T-helper 1 cell treated with Interleukin-12 subunit alpha and Interleukin-12 subunit beta and Interleukin-4 antibody, amounts not matched to agents 30 μg/mL and 1 μg/mL, for 36 hours (primary cell): ENCODE measurements at regions not wholly inside any gene's neighbourhood (a gene's known extent, or its start where the extent isn't known, plus 50 kb on each side); places are given as distances from the start of the nearest gene placed in this dataset.

Experiments used
- H3K27ac Mint-ChIP-seq: one replicate; pipeline ENCODE4 v1.8.0; 2021; ENCODE audit warnings: mild to moderate bottlenecking, mixed read lengths
- H3K27me3 Mint-ChIP-seq: one replicate; pipeline ENCODE4 v1.8.0; 2021; ENCODE audit warnings: low read depth, mixed read lengths
- H3K36me3 Mint-ChIP-seq: one replicate; pipeline ENCODE4 v1.8.0; 2021; ENCODE audit warnings: low read depth, mixed read lengths
- H3K4me1 Mint-ChIP-seq: one replicate; pipeline ENCODE4 v1.8.0; 2021; ENCODE audit warnings: low read depth, mixed read lengths
- H3K4me3 Mint-ChIP-seq: one replicate; pipeline ENCODE4 v1.8.0; 2021; ENCODE audit warnings: mild to moderate bottlenecking, moderate library complexity, mixed read lengths
- H3K9me3 Mint-ChIP-seq: one replicate; pipeline ENCODE4 v1.8.0; 2021; ENCODE audit warnings: mixed read lengths

GRCh38 chr22:27526901-27527300, 274.7 kb downstream of the MN1 start:
- no peaks in the 10 kb centered on the region for H3K36me3 Mint-ChIP-seq
- H3K27me3 Mint-ChIP-seq: no peaks in the 10 kb centered on the region
- no peaks in the 10 kb centered on the region for H3K4me1 Mint-ChIP-seq
- H3K27ac Mint-ChIP-seq: no peak overlapping the region
- H3K9me3 Mint-ChIP-seq: no peaks in the 10 kb centered on the region
- H3K4me3 Mint-ChIP-seq: no peak overlapping the region

GRCh38 chr22:27531782-27532530, 269.6 kb downstream of the MN1 start:
- Mint-ChIP-seq H3K9me3 (no peaks in the 10 kb centered on the region), H3K36me3 (no peaks in the 10 kb centered on the region), H3K4me3 (no peak overlapping the region), H3K27me3 (no peaks in the 10 kb centered on the region), H3K27ac (no peak overlapping the region), H3K4me1 (no peaks in the 10 kb centered on the region)

GRCh38 chr22:27533105-27533745, 268.3 kb downstream of the MN1 start:
- H3K4me3 Mint-ChIP-seq: no peak overlapping the region
- no peaks in the 10 kb centered on the region for H3K36me3 Mint-ChIP-seq
- no peaks in the 10 kb centered on the region for H3K9me3 Mint-ChIP-seq
- H3K4me1 Mint-ChIP-seq: no peaks in the 10 kb centered on the region
- no peaks in the 10 kb centered on the region for H3K27me3 Mint-ChIP-seq
- H3K27ac Mint-ChIP-seq: no peak overlapping the region

- no peak overlapping the region for H3K4me3 Mint-ChIP-seq
- H3K36me3 Mint-ChIP-seq: no peaks in the 10 kb centered on the region
- no peaks in the 10 kb centered on the region for H3K27me3 Mint-ChIP-seq
- no peaks in the 10 kb centered on the region for H3K9me3 Mint-ChIP-seq
- H3K27ac Mint-ChIP-seq: no peak overlapping the region
- no peaks in the 10 kb centered on the region for H3K4me1 Mint-ChIP-seq
Measured at GRCh38 chr22:27534720-27535125, 266.8 kb downstream of the MN1 start.

GRCh38 chr22:27535452-27535851, 266.1 kb downstream of the MN1 start:
- H3K36me3 Mint-ChIP-seq: no peaks in the 10 kb centered on the region
- no peaks in the 10 kb centered on the region for H3K27me3 Mint-ChIP-seq
- no peaks in the 10 kb centered on the region for H3K4me1 Mint-ChIP-seq
- no peak overlapping the region for H3K4me3 Mint-ChIP-seq
- H3K27ac Mint-ChIP-seq: no peak overlapping the region
- no peaks in the 10 kb centered on the region for H3K9me3 Mint-ChIP-seq

- no peaks in the 10 kb centered on the region for H3K27me3 Mint-ChIP-seq
- no peak overlapping the region for H3K27ac Mint-ChIP-seq
- no peaks in the 10 kb centered on the region for H3K9me3 Mint-ChIP-seq
- no peaks in the 10 kb centered on the region for H3K36me3 Mint-ChIP-seq
- H3K4me3 Mint-ChIP-seq: no peak overlapping the region
- no peaks in the 10 kb centered on the region for H3K4me1 Mint-ChIP-seq
Measured at GRCh38 chr22:27537501-27537900, 264.1 kb downstream of the MN1 start.

GRCh38 chr22:27538666-27539065, 262.9 kb downstream of the MN1 start:
- Mint-ChIP-seq H3K9me3 (no peaks in the 10 kb centered on the region), H3K4me1 (no peaks in the 10 kb centered on the region), H3K36me3 (no peaks in the 10 kb centered on the region), H3K27ac (no peak overlapping the region), H3K4me3 (no peak overlapping the region), H3K27me3 (no peaks in the 10 kb centered on the region)

- Mint-ChIP-seq H3K9me3 (no peaks in the 10 kb centered on the region), H3K27me3 (no peaks in the 10 kb centered on the region), H3K4me1 (no peaks in the 10 kb centered on the region), H3K36me3 (no peaks in the 10 kb centered on the region), H3K27ac (no peak overlapping the region), H3K4me3 (no peak overlapping the region)
Measured at GRCh38 chr22:27540247-27540646, 261.3 kb downstream of the MN1 start.

- no peak overlapping the region for H3K27ac Mint-ChIP-seq
- no peak overlapping the region for H3K4me3 Mint-ChIP-seq
- H3K27me3 Mint-ChIP-seq: no peaks in the 10 kb centered on the region
- H3K36me3 Mint-ChIP-seq: no peaks in the 10 kb centered on the region
- no peaks in the 10 kb centered on the region for H3K9me3 Mint-ChIP-seq
- H3K4me1 Mint-ChIP-seq: no peaks in the 10 kb centered on the region
Measured at GRCh38 chr22:27540656-27541396, 260.7 kb downstream of the MN1 start.

- no peaks in the 10 kb centered on the region for H3K9me3 Mint-ChIP-seq
- H3K4me3 Mint-ChIP-seq: no peak overlapping the region
- no peaks in the 10 kb centered on the region for H3K4me1 Mint-ChIP-seq
- no peaks in the 10 kb centered on the region for H3K36me3 Mint-ChIP-seq
- no peak overlapping the region for H3K27ac Mint-ChIP-seq
- H3K27me3 Mint-ChIP-seq: no peaks in the 10 kb centered on the region
Measured at GRCh38 chr22:27541836-27542235, 259.7 kb downstream of the MN1 start.

- no peaks in the 10 kb centered on the region for H3K36me3 Mint-ChIP-seq
- no peaks in the 10 kb centered on the region for H3K4me1 Mint-ChIP-seq
- no peak overlapping the region for H3K27ac Mint-ChIP-seq
- no peak overlapping the region for H3K4me3 Mint-ChIP-seq
- no peaks in the 10 kb centered on the region for H3K27me3 Mint-ChIP-seq
- no peaks in the 10 kb centered on the region for H3K9me3 Mint-ChIP-seq
Measured at GRCh38 chr22:27542602-27543001, 259.0 kb downstream of the MN1 start.

- H3K4me3 Mint-ChIP-seq: no peak overlapping the region
- no peaks in the 10 kb centered on the region for H3K9me3 Mint-ChIP-seq
- H3K36me3 Mint-ChIP-seq: no peaks in the 10 kb centered on the region
- H3K27me3 Mint-ChIP-seq: no peaks in the 10 kb centered on the region
- H3K27ac Mint-ChIP-seq: no peak overlapping the region
- no peaks in the 10 kb centered on the region for H3K4me1 Mint-ChIP-seq
Measured at GRCh38 chr22:27543460-27543859, 258.1 kb downstream of the MN1 start.

GRCh38 chr22:27545085-27545484, 256.5 kb downstream of the MN1 start:
- no peaks in the 10 kb centered on the region for H3K4me1 Mint-ChIP-seq
- no peaks in the 10 kb centered on the region for H3K9me3 Mint-ChIP-seq
- H3K36me3 Mint-ChIP-seq: no peaks in the 10 kb centered on the region
- H3K27me3 Mint-ChIP-seq: no peaks in the 10 kb centered on the region
- H3K4me3 Mint-ChIP-seq: no peak overlapping the region
- H3K27ac Mint-ChIP-seq: no peak overlapping the region

- Mint-ChIP-seq H3K4me3 (no peak overlapping the region), H3K36me3 (no peaks in the 10 kb centered on the region), H3K4me1 (no peaks in the 10 kb centered on the region), H3K27me3 (no peaks in the 10 kb centered on the region), H3K9me3 (no peaks in the 10 kb centered on the region), H3K27ac (no peak overlapping the region)
Measured at GRCh38 chr22:27546157-27546935, 255.2 kb downstream of the MN1 start.
